H9 (cell line): ENCODE measurements at regions not wholly inside any gene's neighbourhood (a gene's known extent, or its start where the extent isn't known, plus 50 kb on each side); places are given as distances from the start of the nearest gene placed in this dataset.

Experiments
- DNase-seq: peaks from one replicate; pipeline ENCODE4 v3.0.0-alpha.2; 2017
- H2AFZ ChIP-seq: one replicate; pipeline ENCODE4 v1.6.1; 2013; ENCODE audit warnings: mild to moderate bottlenecking, low read length, control low read depth, moderate library complexity
- H2AK5ac ChIP-seq: 2 replicates; pipeline ENCODE4 v1.6.1; 2013; ENCODE audit warnings: low read length, control low read depth, mixed read lengths; ENCODE audit not compliant: insufficient read length
- H2BK120ac ChIP-seq: one replicate; pipeline ENCODE4 v1.6.1; 2013; ENCODE audit warnings: low read depth, mild to moderate bottlenecking, low read length, control low read depth, inconsistent platforms; ENCODE audit not compliant: poor library complexity, severe bottlenecking
- H2BK12ac ChIP-seq: 2 replicates; pipeline ENCODE4 v1.6.1; 2013; ENCODE audit warnings: low read length, control low read depth, mixed read lengths, low read depth; ENCODE audit not compliant: insufficient read length
- H2BK15ac ChIP-seq: 2 replicates; pipeline ENCODE4 v1.6.1; 2013; ENCODE audit warnings: low read depth, low read length, control low read depth
- H2BK20ac ChIP-seq: one replicate; pipeline ENCODE4 v1.6.1; 2013; ENCODE audit warnings: low read depth, mild to moderate bottlenecking, low read length, control low read depth, inconsistent platforms; ENCODE audit not compliant: poor library complexity, severe bottlenecking
- H2BK5ac ChIP-seq: 2 replicates; pipeline ENCODE4 v1.6.1; 2013; ENCODE audit warnings: low read length, control low read depth, mixed read lengths; ENCODE audit not compliant: insufficient read length
- H3K14ac ChIP-seq: 2 replicates; pipeline ENCODE4 v1.6.1; 2013; ENCODE audit warnings: low read length, control low read depth; ENCODE audit not compliant: insufficient read depth
- H3K18ac ChIP-seq: 2 replicates; pipeline ENCODE4 v1.6.1; 2013; ENCODE audit warnings: low read depth, mild to moderate bottlenecking, mixed read lengths, low read length, control low read depth; ENCODE audit not compliant: insufficient read length
- H3K23ac ChIP-seq: 2 replicates; pipeline ENCODE4 v1.6.1; 2013; ENCODE audit warnings: low read length, control low read depth, mixed read lengths, low read depth; ENCODE audit not compliant: insufficient read length
- H3K23me2 ChIP-seq: 2 replicates; pipeline ENCODE4 v1.6.1; 2013; ENCODE audit warnings: low read depth, mild to moderate bottlenecking, mixed read lengths, low read length, control low read depth; ENCODE audit not compliant: insufficient read length, poor library complexity, severe bottlenecking
- H3K27ac ChIP-seq: 2 replicates; pipeline ENCODE4 v1.5.1; 2013; ENCODE audit warnings: low read length, control low read depth, mixed read lengths, low read depth; ENCODE audit not compliant: insufficient read length
- H3K27me3 ChIP-seq: 2 replicates; pipeline ENCODE4 v1.6.1; 2013; ENCODE audit warnings: low read length, control low read depth, inconsistent platforms; ENCODE audit not compliant: insufficient read depth
- H3K4ac ChIP-seq: 2 replicates; pipeline ENCODE4 v1.6.1; 2013; ENCODE audit warnings: low read depth, mild to moderate bottlenecking, control low read depth, inconsistent platforms, low read length, moderate library complexity
- H3K4me1 ChIP-seq: 2 replicates; pipeline ENCODE4 v1.6.1; 2013; ENCODE audit warnings: low read length, control low read depth, inconsistent platforms; ENCODE audit not compliant: insufficient read depth
- H3K4me2 ChIP-seq: 2 replicates; pipeline ENCODE4 v1.6.1; 2013; ENCODE audit warnings: low read length, control low read depth, mixed read lengths; ENCODE audit not compliant: insufficient read length, insufficient read depth
- H3K56ac ChIP-seq: 2 replicates; pipeline ENCODE4 v1.6.1; 2013; ENCODE audit warnings: low read depth, mild to moderate bottlenecking, mixed read lengths, low read length, control low read depth; ENCODE audit not compliant: insufficient read length
- H3K79me1 ChIP-seq: 2 replicates; pipeline ENCODE4 v1.6.1; 2013; ENCODE audit warnings: low read depth, mild to moderate bottlenecking, moderate library complexity, low read length, control low read depth, inconsistent platforms; ENCODE audit not compliant: insufficient read depth, poor library complexity, severe bottlenecking
- H3K79me2 ChIP-seq: 2 replicates; pipeline ENCODE4 v1.6.1; 2013; ENCODE audit warnings: low read length, control low read depth, inconsistent platforms; ENCODE audit not compliant: insufficient read depth
- H3K9ac ChIP-seq: 2 replicates; pipeline ENCODE4 v1.6.1; 2013; ENCODE audit warnings: low read length, control low read depth, mixed read lengths; ENCODE audit not compliant: insufficient read length; ENCODE audit errors: extremely low read depth
- H3K9me3 ChIP-seq: one replicate; pipeline ENCODE4 v1.6.1; 2013; ENCODE audit warnings: low read depth, low read length, inconsistent platforms; ENCODE audit not compliant: control insufficient read depth
- H3T11ph ChIP-seq: one replicate; pipeline ENCODE4 v1.6.1; 2013; ENCODE audit warnings: mild to moderate bottlenecking, low read length, control low read depth, inconsistent platforms
- H4K20me1 ChIP-seq: one replicate; pipeline ENCODE4 v1.6.1; 2013; ENCODE audit not compliant: control insufficient read depth, insufficient read length, insufficient read depth
- H4K5ac ChIP-seq: 2 replicates; pipeline ENCODE4 v1.6.1; 2013; ENCODE audit warnings: low read depth, mild to moderate bottlenecking, mixed read lengths, low read length, control low read depth; ENCODE audit not compliant: insufficient read length
- H4K8ac ChIP-seq: replicated peaks from 2 replicates; pipeline ENCODE4 v1.6.1; 2013; ENCODE audit warnings: low read length, control low read depth, mixed read lengths, low read depth; ENCODE audit not compliant: insufficient read length
- H4K91ac ChIP-seq: 2 replicates; pipeline ENCODE4 v1.6.1; 2013; ENCODE audit warnings: low read depth, mild to moderate bottlenecking, moderate library complexity, mixed read lengths, low read length, control low read depth; ENCODE audit not compliant: insufficient read length
- H3K27ac Mint-ChIP-seq, 3 experiments: 2 replicates in 2 of 3; 3 replicates in 1 of 3; pipeline ENCODE4 v1.8.0; 2020 to 2021; ENCODE audit warnings: mixed read lengths in 3 of 3, mild to moderate bottlenecking in 1 of 3, moderate library complexity in 1 of 3
- H3K27me3 Mint-ChIP-seq: 2 replicates; pipeline ENCODE4 v1.8.0; 2021; ENCODE audit warnings: low read depth, mild to moderate bottlenecking, moderate library complexity, mixed read lengths
- H3K36me3 Mint-ChIP-seq, 3 experiments: 2 replicates in 2 of 3; 3 replicates in 1 of 3; pipeline ENCODE4 v1.8.0; 2020 to 2021; ENCODE audit warnings: low read depth in 3 of 3, mixed read lengths in 3 of 3; ENCODE audit not compliant: insufficient read depth in 1 of 3
- H3K4me1 Mint-ChIP-seq, 2 experiments: 2 replicates each; pipeline ENCODE4 v1.8.0; 2020; ENCODE audit warnings: mixed read lengths in 2 of 2
- H3K4me3 Mint-ChIP-seq, 2 experiments: 2 replicates in 1 of 2; 3 replicates in 1 of 2; pipeline ENCODE4 v1.8.0; 2020 to 2021; ENCODE audit warnings: mild to moderate bottlenecking in 2 of 2, mixed read lengths in 2 of 2, moderate library complexity in 1 of 2
- H3K9me3 Mint-ChIP-seq, 2 experiments: 2 replicates in 1 of 2; 3 replicates in 1 of 2; pipeline ENCODE4 v1.8.0; 2020; ENCODE audit warnings: mild to moderate bottlenecking in 2 of 2, mixed read lengths in 2 of 2, moderate library complexity in 1 of 2
- WGBS: extraction: QIAGEN DNeasy Blood & Tissue Kit; methylation state at CpG from one replicate; pipeline ENCODE4 v1.1.7; 2013; ENCODE audit warnings: missing lambda C conversion rate, low lambda C conversion rate, mixed read lengths; ENCODE audit not compliant: insufficient read length; ENCODE audit errors: extremely low coverage; 5-methylcytosine and 5-hydroxymethylcytosine counted together
- TF ChIP-seq, protein P1 (sequence below): fragments of 200-600 bp; sonication (generic); conservative IDR thresholded peaks from 3 replicates; pipeline ENCODE4 v1.8.0; 2021; ENCODE audit warnings: antibody characterized with exemption, mild to moderate bottlenecking

DNA sequence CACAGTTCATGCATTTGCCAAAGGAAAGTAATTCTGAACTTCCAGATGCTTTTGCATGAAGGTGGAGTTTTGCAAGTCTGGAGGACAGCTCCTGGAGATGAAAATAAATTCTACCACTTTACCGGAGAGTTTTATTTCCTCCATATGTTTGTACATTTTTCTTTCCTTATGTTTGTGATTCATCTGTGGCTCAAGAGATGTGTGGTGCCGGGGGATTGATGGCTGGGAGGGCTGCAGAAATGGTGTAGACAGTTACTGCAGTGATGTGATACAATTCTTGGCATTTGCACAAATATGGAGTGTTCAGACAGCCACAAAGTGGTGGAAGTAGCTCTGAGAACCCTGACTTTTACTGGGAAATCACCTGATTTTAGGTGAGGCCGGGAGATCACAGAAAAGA lies 58.5 kb upstream of the ASB17 start:
- Mint-ChIP-seq H3K36me3 (no peaks in the 10 kb centered on the region), H3K4me3 (no peak overlapping the region), H3K9me3 (no peaks in the 10 kb centered on the region), H3K27me3 (no peaks in the 10 kb centered on the region; the same call in 1 of the 2 replicates), H3K27ac (no peak overlapping the region), H3K4me1 (peaks cover 2 to 3% of the 10 kb centered on the region in 2 experiments)
- no peak overlapping the region for H3K27ac ChIP-seq
- no peak overlapping the region for H4K5ac ChIP-seq
- no peak overlapping the region for H3K18ac ChIP-seq
- H3K79me1 ChIP-seq: no peaks in the 10 kb centered on the region
- H2BK120ac ChIP-seq: no peak overlapping the region
- H3T11ph ChIP-seq: no peak overlapping the region
- H3K4me2 ChIP-seq: no peak overlapping the region
- H3K27me3 ChIP-seq: no peaks in the 10 kb centered on the region
- no peak overlapping the region for H3K23ac ChIP-seq
- H3K14ac ChIP-seq: no peak overlapping the region
- H4K8ac ChIP-seq: no peak overlapping the region
- H2BK15ac ChIP-seq: no peak overlapping the region
- DNase-seq: no peak
- no peak overlapping the region for H2AK5ac ChIP-seq
- no peak overlapping the region for H2BK20ac ChIP-seq
- H4K91ac ChIP-seq: no peak overlapping the region
- H3K79me2 ChIP-seq: no peaks in the 10 kb centered on the region
- H2AFZ ChIP-seq: no peak overlapping the region
- no peak overlapping the region for H3K4ac ChIP-seq
- no peak overlapping the region for H3K9ac ChIP-seq
- H3K4me1 ChIP-seq: no peaks in the 10 kb centered on the region
- no peaks in the 10 kb centered on the region for H3K9me3 ChIP-seq
- no peak overlapping the region for H2BK12ac ChIP-seq
- H3K23me2 ChIP-seq: no peaks in the 10 kb centered on the region
- H4K20me1 ChIP-seq: no peaks in the 10 kb centered on the region
- TF ChIP-seq, protein P1, sequence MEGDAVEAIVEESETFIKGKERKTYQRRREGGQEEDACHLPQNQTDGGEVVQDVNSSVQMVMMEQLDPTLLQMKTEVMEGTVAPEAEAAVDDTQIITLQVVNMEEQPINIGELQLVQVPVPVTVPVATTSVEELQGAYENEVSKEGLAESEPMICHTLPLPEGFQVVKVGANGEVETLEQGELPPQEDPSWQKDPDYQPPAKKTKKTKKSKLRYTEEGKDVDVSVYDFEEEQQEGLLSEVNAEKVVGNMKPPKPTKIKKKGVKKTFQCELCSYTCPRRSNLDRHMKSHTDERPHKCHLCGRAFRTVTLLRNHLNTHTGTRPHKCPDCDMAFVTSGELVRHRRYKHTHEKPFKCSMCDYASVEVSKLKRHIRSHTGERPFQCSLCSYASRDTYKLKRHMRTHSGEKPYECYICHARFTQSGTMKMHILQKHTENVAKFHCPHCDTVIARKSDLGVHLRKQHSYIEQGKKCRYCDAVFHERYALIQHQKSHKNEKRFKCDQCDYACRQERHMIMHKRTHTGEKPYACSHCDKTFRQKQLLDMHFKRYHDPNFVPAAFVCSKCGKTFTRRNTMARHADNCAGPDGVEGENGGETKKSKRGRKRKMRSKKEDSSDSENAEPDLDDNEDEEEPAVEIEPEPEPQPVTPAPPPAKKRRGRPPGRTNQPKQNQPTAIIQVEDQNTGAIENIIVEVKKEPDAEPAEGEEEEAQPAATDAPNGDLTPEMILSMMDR: no peak
- H2BK5ac ChIP-seq: no peak overlapping the region
- WGBS: no CpG with 5 or more reads among the region's 3 CpGs
- no peak overlapping the region for H3K56ac ChIP-seq
